HepG2 (cell line): ENCODE measurements at regions not wholly inside any gene's neighbourhood (a gene's known extent, or its start where the extent isn't known, plus 50 kb on each side); places are given as distances from the start of the nearest gene placed in this dataset.

Experiments
- AGO2 ChIP-seq: fragments of 200-400 bp; formaldehyde crosslinking; optimal IDR thresholded peaks from 2 replicates; pipeline ENCODE3; 2017; ENCODE audit warnings: mild to moderate bottlenecking, low read depth, low read length, moderate library complexity
- CBX1 ChIP-seq: IDR thresholded peaks from one replicate; pipeline ENCODE4 v1.6.1; 2016; ENCODE audit warnings: antibody characterized with exemption, low read depth
- ELF3 ChIP-seq: IDR thresholded peaks from 2 replicates; pipeline ENCODE4 v1.6.1; 2016; ENCODE audit warnings: missing genetic modification reagents, missing compliant biosample characterization
- FIP1L1 ChIP-seq: fragments of 200-400 bp; formaldehyde crosslinking; IDR thresholded peaks from 2 replicates; pipeline ENCODE4 v1.6.1; 2018; ENCODE audit warnings: low read depth, mild to moderate bottlenecking, low read length, moderate library complexity, borderline replicate concordance; ENCODE audit not compliant: insufficient read depth
- FLYWCH1 ChIP-seq: sonication (generic); formaldehyde crosslinking; IDR thresholded peaks from 2 replicates; pipeline ENCODE4 v1.8.1; 2023; ENCODE audit warnings: mild to moderate bottlenecking, missing genetic modification reagents
- FOSL1 ChIP-seq: sonication (generic); formaldehyde crosslinking; IDR thresholded peaks from 2 replicates; pipeline ENCODE4 v1.9.0; 2021; ENCODE audit warnings: missing genetic modification reagents, borderline replicate concordance
- RNF2 ChIP-seq: fragments of 450-650 bp; conservative IDR thresholded peaks from 2 replicates; pipeline ENCODE4 v1.6.1; 2016; ENCODE audit warnings: low read depth
- SRSF9 ChIP-seq: fragments of 200-400 bp; formaldehyde crosslinking; IDR thresholded peaks from 2 replicates; pipeline ENCODE4 v1.6.1; 2018; ENCODE audit warnings: borderline replicate concordance, mild to moderate bottlenecking, low read depth, low read length; ENCODE audit not compliant: insufficient read depth, poor library complexity, severe bottlenecking
- TBL1XR1 ChIP-seq: fragments of 150-350 bp; IDR thresholded peaks from 2 replicates; pipeline ENCODE4 v1.6.1; 2014; ENCODE audit warnings: borderline replicate concordance, low read length; ENCODE audit not compliant: partially characterized antibody
- TEAD3 ChIP-seq: optimal IDR thresholded peaks from 2 replicates; pipeline ENCODE3; 2016; ENCODE audit warnings: borderline replicate concordance
- ZBTB21 ChIP-seq: sonication (generic); formaldehyde crosslinking; IDR thresholded peaks from 2 replicates; pipeline ENCODE4 v1.4.0; 2020; ENCODE audit warnings: missing genetic modification reagents
- ZFP36L2 ChIP-seq: sonication (generic); formaldehyde crosslinking; IDR thresholded peaks from 2 replicates; pipeline ENCODE4 v1.4.0; 2020; ENCODE audit warnings: missing genetic modification reagents
- ZNF232 ChIP-seq: sonication (generic); formaldehyde crosslinking; IDR thresholded peaks from 2 replicates; pipeline ENCODE4 v1.4.0; 2020; ENCODE audit warnings: missing genetic modification reagents, borderline replicate concordance
- ZNF780A ChIP-seq: sonication (generic); formaldehyde crosslinking; IDR thresholded peaks from 2 replicates; pipeline ENCODE4 v1.8.0; 2022; ENCODE audit warnings: mild to moderate bottlenecking, missing genetic modification reagents, moderate library complexity
- ZNF790 ChIP-seq: sonication (generic); formaldehyde crosslinking; IDR thresholded peaks from 2 replicates; pipeline ENCODE4 v1.8.0; 2022; ENCODE audit warnings: missing genetic modification reagents, mild to moderate bottlenecking, borderline replicate concordance
- TF ChIP-seq, protein P1 (sequence below): IDR thresholded peaks from 2 replicates; pipeline ENCODE4 v1.4.0; 2020; ENCODE audit warnings: mild to moderate bottlenecking, missing genetic modification reagents
- TF ChIP-seq, protein P2 (sequence below): sonication (generic); formaldehyde crosslinking; IDR thresholded peaks from 2 replicates; pipeline ENCODE4 v1.4.0; 2020; ENCODE audit warnings: low read depth, mild to moderate bottlenecking, missing genetic modification reagents
- TF ChIP-seq, protein P3 (sequence below): IDR thresholded peaks from 2 replicates; pipeline ENCODE4 v1.6.1; 2016

- TF ChIP-seq, protein P1, sequence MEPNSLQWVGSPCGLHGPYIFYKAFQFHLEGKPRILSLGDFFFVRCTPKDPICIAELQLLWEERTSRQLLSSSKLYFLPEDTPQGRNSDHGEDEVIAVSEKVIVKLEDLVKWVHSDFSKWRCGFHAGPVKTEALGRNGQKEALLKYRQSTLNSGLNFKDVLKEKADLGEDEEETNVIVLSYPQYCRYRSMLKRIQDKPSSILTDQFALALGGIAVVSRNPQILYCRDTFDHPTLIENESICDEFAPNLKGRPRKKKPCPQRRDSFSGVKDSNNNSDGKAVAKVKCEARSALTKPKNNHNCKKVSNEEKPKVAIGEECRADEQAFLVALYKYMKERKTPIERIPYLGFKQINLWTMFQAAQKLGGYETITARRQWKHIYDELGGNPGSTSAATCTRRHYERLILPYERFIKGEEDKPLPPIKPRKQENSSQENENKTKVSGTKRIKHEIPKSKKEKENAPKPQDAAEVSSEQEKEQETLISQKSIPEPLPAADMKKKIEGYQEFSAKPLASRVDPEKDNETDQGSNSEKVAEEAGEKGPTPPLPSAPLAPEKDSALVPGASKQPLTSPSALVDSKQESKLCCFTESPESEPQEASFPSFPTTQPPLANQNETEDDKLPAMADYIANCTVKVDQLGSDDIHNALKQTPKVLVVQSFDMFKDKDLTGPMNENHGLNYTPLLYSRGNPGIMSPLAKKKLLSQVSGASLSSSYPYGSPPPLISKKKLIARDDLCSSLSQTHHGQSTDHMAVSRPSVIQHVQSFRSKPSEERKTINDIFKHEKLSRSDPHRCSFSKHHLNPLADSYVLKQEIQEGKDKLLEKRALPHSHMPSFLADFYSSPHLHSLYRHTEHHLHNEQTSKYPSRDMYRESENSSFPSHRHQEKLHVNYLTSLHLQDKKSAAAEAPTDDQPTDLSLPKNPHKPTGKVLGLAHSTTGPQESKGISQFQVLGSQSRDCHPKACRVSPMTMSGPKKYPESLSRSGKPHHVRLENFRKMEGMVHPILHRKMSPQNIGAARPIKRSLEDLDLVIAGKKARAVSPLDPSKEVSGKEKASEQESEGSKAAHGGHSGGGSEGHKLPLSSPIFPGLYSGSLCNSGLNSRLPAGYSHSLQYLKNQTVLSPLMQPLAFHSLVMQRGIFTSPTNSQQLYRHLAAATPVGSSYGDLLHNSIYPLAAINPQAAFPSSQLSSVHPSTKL (CRISPR knock-in tag) = no peak; the same call in none of the 2 replicates
- no peak for TF ChIP-seq SRSF9
- TF ChIP-seq CBX1 = no peak
- peak; percentile 65; the same call in 1 of the 2 replicates for TF ChIP-seq ELF3 (CRISPR knock-in tag)
- no peak; the same call in 1 of the 2 replicates for TF ChIP-seq ZBTB21
- TF ChIP-seq, protein P2, sequence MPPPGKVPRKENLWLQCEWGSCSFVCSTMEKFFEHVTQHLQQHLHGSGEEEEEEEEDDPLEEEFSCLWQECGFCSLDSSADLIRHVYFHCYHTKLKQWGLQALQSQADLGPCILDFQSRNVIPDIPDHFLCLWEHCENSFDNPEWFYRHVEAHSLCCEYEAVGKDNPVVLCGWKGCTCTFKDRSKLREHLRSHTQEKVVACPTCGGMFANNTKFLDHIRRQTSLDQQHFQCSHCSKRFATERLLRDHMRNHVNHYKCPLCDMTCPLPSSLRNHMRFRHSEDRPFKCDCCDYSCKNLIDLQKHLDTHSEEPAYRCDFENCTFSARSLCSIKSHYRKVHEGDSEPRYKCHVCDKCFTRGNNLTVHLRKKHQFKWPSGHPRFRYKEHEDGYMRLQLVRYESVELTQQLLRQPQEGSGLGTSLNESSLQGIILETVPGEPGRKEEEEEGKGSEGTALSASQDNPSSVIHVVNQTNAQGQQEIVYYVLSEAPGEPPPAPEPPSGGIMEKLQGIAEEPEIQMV (CRISPR knock-in tag) = no peak
- TF ChIP-seq TBL1XR1 = no peak
- TF ChIP-seq, protein P3, sequence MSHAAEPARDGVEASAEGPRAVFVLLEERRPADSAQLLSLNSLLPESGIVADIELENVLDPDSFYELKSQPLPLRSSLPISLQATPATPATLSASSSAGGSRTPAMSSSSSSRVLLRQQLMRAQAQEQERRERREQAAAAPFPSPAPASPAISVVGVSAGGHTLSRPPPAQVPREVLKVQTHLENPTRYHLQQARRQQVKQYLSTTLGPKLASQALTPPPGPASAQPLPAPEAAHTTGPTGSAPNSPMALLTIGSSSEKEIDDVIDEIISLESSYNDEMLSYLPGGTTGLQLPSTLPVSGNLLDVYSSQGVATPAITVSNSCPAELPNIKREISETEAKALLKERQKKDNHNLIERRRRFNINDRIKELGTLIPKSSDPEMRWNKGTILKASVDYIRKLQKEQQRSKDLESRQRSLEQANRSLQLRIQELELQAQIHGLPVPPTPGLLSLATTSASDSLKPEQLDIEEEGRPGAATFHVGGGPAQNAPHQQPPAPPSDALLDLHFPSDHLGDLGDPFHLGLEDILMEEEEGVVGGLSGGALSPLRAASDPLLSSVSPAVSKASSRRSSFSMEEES (CRISPR knock-in tag) = no peak
- TF ChIP-seq FLYWCH1 (CRISPR knock-in tag) = 0 out of 2 replicates have a peak, but pooled peaks have one; percentile 49
- TF ChIP-seq AGO2 = no peak
- TF ChIP-seq FIP1L1 = no peak
- peak; percentile 82; the same call in 1 of the 2 replicates for TF ChIP-seq ZNF232
- no peak; the same call in 1 of the 2 replicates for TF ChIP-seq ZNF780A (CRISPR knock-in tag)
- peak; percentile 80 for TF ChIP-seq TEAD3 (CRISPR knock-in tag)
- peak; percentile 91 for TF ChIP-seq RNF2
- TF ChIP-seq ZNF790 = no peak
- TF ChIP-seq ZFP36L2 = no peak
- TF ChIP-seq FOSL1 (CRISPR knock-in tag) = no peak
Observed at GRCh38 chr16:14337303-14338191, 266.4 kb downstream of the MRTFB start (continued).
